Colon (tissue), 2 donors: ENCODE measurements at regions not wholly inside any gene's neighbourhood (a gene's known extent, or its start where the extent isn't known, plus 50 kb on each side); places are given as distances from the start of the nearest gene placed in this dataset.

Source experiments
- FAIRE-seq: peaks from 2 replicates; lab custom pipeline; 2012; peaks lifted over from hg19 to GRCh38; lab: Jason Lieb, UNC
- donor health status: control.
- donor health status: control.

- no peak for FAIRE-seq
These were observed 364.1 kb downstream of the DEPDC1B start for GRCh38 chr5:60335913-60336312.

- no peak for FAIRE-seq
These were observed 365.7 kb downstream of the DEPDC1B start for GRCh38 chr5:60334281-60334713.

GRCh38 chr5:60333005-60333571 lies 366.9 kb downstream of the DEPDC1B start:
- FAIRE-seq = no peak

- FAIRE-seq = no peak
These were observed 367.5 kb downstream of the DEPDC1B start for GRCh38 chr5:60332244-60333004.

- no peak for FAIRE-seq
These were observed 369.7 kb downstream of the DEPDC1B start for GRCh38 chr5:60330236-60330635.

GRCh38 chr5:60325870-60326269 lies 374.1 kb downstream of the DEPDC1B start:
- FAIRE-seq = no peak

- no peak for FAIRE-seq
These were observed 376.4 kb downstream of the DEPDC1B start for GRCh38 chr5:60323596-60323995.

- no peak for FAIRE-seq
These were observed 387.9 kb downstream of the DEPDC1B start for GRCh38 chr5:60312098-60312497.

- FAIRE-seq = no peak
These were observed 400.0 kb downstream of the DEPDC1B start for GRCh38 chr5:60299944-60300343.

- FAIRE-seq = no peak
These were observed 402.3 kb downstream of the DEPDC1B start for GRCh38 chr5:60297658-60298057.

GRCh38 chr5:60295423-60295822 lies 401.9 kb upstream of the PDE4D start:
- FAIRE-seq = no peak

- no peak for FAIRE-seq
These were observed 400.0 kb upstream of the PDE4D start for GRCh38 chr5:60293518-60293917.

- FAIRE-seq = no peak
These were observed 393.7 kb upstream of the PDE4D start for GRCh38 chr5:60287174-60287771.

- FAIRE-seq = no peak
These were observed 392.4 kb upstream of the PDE4D start for GRCh38 chr5:60285910-60286309.

- no peak for FAIRE-seq
These were observed 387.4 kb upstream of the PDE4D start for GRCh38 chr5:60280943-60281342.

GRCh38 chr5:60277941-60278340 lies 384.4 kb upstream of the PDE4D start:
- no peak for FAIRE-seq

- no peak for FAIRE-seq
These were observed 381.2 kb upstream of the PDE4D start for GRCh38 chr5:60274747-60275146.

- FAIRE-seq = no peak
These were observed 378.0 kb upstream of the PDE4D start for GRCh38 chr5:60271517-60271916.

- no peak for FAIRE-seq
These were observed 374.4 kb upstream of the PDE4D start for GRCh38 chr5:60267907-60268306.

GRCh38 chr5:60263346-60263745 lies 369.8 kb upstream of the PDE4D start:
- no peak for FAIRE-seq

- FAIRE-seq = no peak
These were observed 369.2 kb upstream of the PDE4D start for GRCh38 chr5:60262576-60263295.

GRCh38 chr5:60261732-60262131 lies 368.2 kb upstream of the PDE4D start:
- no peak for FAIRE-seq

- no peak for FAIRE-seq
These were observed 367.1 kb upstream of the PDE4D start for GRCh38 chr5:60260658-60261057.
